Coronary artery (tissue), 2 donors: ENCODE measurements at regions not wholly inside any gene's neighbourhood (a gene's known extent, or its start where the extent isn't known, plus 50 kb on each side); places are given as distances from the start of the nearest gene placed in this dataset.

Source experiments
- DNase-seq: peaks from one replicate; pipeline ENCODE4 v3.0.0-alpha.2; 2017; ENCODE audit warnings: low spot score
- H3K27ac ChIP-seq, 2 donors: fragments of 200-600 bp; sonication (generic); one replicate each; pipeline ENCODE4 v1.5.1; 2016 to 2019
- H3K4me3 ChIP-seq: fragments of 200-600 bp; sonication (generic); 2 replicates; pipeline ENCODE4 v1.5.1; 2016; ENCODE audit warnings: mild to moderate bottlenecking, moderate library complexity
- TF ChIP-seq, protein P1 (sequence below): fragments of 200-600 bp; sonication (generic); IDR thresholded peaks from one replicate; pipeline ENCODE4 v1.5.1; 2019; ENCODE audit warnings: antibody characterized with exemption

DNA sequence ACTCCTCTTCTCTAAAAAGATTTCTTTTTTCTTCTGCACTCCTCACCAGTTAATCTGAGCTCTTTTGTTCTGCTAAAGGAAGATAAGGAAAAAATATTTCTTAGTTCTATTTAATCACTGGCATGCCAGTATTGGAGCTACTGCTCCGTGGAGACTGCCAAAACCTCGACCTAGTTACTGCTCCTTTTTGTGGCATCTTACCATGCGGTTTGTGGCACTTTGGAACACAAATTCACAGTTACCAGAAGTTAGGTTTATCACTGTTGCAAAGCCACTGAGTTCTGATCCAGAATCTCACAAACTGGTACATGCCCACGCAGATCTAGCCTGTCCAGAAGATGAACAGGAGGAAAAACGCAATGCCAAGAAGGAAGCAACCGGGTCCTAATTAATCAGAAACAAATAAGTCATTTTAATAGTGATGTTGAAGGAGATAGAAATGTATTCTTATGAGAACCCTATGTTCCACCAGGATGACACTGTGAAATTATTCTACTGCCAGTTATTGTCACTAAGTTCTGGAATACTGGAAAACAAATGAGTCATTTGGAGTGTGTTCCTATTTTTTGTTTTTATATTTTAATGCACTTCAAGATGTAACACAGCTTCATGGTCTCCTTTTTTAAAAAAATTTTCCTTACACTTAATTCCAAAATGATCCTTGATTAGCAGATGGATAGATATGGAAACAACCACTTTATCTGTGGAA is 106.7 kb upstream of the GK2 start:
- no peak for DNase-seq
- Histone ChIP-seq H3K4me3 (peak overlapping the region; percentile 31), H3K27ac (peak overlapping the region; percentile 46 to 75)
- TF ChIP-seq, protein P1, sequence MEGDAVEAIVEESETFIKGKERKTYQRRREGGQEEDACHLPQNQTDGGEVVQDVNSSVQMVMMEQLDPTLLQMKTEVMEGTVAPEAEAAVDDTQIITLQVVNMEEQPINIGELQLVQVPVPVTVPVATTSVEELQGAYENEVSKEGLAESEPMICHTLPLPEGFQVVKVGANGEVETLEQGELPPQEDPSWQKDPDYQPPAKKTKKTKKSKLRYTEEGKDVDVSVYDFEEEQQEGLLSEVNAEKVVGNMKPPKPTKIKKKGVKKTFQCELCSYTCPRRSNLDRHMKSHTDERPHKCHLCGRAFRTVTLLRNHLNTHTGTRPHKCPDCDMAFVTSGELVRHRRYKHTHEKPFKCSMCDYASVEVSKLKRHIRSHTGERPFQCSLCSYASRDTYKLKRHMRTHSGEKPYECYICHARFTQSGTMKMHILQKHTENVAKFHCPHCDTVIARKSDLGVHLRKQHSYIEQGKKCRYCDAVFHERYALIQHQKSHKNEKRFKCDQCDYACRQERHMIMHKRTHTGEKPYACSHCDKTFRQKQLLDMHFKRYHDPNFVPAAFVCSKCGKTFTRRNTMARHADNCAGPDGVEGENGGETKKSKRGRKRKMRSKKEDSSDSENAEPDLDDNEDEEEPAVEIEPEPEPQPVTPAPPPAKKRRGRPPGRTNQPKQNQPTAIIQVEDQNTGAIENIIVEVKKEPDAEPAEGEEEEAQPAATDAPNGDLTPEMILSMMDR: no peak

- no peak for DNase-seq
- TF ChIP-seq, protein P1: no peak
- Histone ChIP-seq H3K27ac (peak overlapping the region in 1 of 2 donors; percentile 75), H3K4me3 (peak overlapping the region; percentile 31)
These were observed 105.5 kb upstream of the GK2 start for GRCh38 chr4:79513576-79513975.

- TF ChIP-seq, protein P1: no peak
- no peak for DNase-seq
- H3K27ac ChIP-seq: no peak overlapping the region
- no peak overlapping the region for H3K4me3 ChIP-seq
These were observed 104.3 kb upstream of the GK2 start for GRCh38 chr4:79512363-79512762.

DNA sequence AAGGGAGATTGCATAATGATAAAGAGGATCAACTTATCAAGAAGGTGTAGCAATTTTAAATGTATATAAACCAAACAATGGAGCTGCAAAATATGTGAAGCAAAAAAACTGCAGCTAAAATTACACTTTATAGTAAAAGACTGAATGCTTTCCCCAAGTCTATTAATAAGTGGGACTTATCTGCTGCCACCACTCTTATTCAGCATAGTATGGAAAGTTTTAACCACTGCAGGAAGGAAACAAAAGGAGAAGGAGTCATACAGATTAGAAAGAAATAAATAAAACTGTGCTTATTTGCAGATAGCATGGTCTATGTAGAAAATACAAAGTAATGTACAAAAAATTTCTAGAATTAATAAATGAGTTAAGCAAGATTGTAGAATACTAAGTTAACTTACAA is 94.1 kb upstream of the GK2 start:
- no peak for DNase-seq
- no peak overlapping the region for H3K27ac ChIP-seq
- TF ChIP-seq, protein P1: no peak
- H3K4me3 ChIP-seq: no peak overlapping the region

- TF ChIP-seq, protein P1: no peak
- DNase-seq: no peak
- Histone ChIP-seq H3K4me3 (peak overlapping the region; percentile 65), H3K27ac (peak overlapping the region; percentile 10 to 33)
These were observed 90.3 kb upstream of the GK2 start for GRCh38 chr4:79498282-79498681.

DNA sequence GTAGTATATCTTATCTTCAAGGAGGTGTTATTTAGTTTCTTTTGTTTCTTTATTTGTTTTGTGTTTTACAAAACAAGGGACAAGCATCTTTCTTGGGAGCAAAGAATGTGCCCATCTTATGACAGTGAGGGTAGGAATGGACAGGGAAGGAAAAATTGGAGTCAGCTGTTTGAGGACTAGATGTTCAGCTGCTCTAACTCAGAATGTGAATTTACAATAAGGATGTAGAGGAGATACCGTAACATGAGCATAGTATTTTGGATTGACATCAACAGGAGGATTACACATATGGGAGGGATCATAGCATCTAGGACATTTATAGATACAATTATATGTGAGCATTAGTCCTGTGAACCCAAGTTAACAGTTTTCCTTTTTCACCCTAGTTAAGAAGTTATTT is 89.0 kb upstream of the GK2 start:
- peak overlapping the region in 1 of 2 donors; percentile 42 for H3K27ac ChIP-seq
- TF ChIP-seq, protein P1: no peak
- H3K4me3 ChIP-seq: peak overlapping the region; percentile 65

GRCh38 chr4:79495447-79495846 is 87.4 kb upstream of the GK2 start:
- H3K4me3 ChIP-seq: peak overlapping the region; percentile 65
- peak overlapping the region in 1 of 2 donors; percentile 76 for H3K27ac ChIP-seq
- TF ChIP-seq, protein P1: no peak
- no peak for DNase-seq

More for the DNA sequence above, 89.0 kb upstream of the GK2 start:
- DNase-seq: no peak
